ENCODE measurements at regions not wholly inside any gene's neighbourhood (a gene's known extent, or its start where the extent isn't known, plus 50 kb on each side); places are given as distances from the start of the nearest gene placed in this dataset.
"Not testable (repeated sequence)": the region's sequence is repeated elsewhere in the genome, so short reads cannot be mapped to it uniquely, and the experiment has no call there.

GRCh38 chr2:120638450-120638849, 97.2 kb upstream of the GLI2 start:
- FAIRE-seq = no peak

- FAIRE-seq = no peak
Observed at GRCh38 chr2:120641366-120641771, 94.3 kb upstream of the GLI2 start.

- no peak for FAIRE-seq
Observed at GRCh38 chr2:120642646-120643045, 93.0 kb upstream of the GLI2 start.

DNA sequence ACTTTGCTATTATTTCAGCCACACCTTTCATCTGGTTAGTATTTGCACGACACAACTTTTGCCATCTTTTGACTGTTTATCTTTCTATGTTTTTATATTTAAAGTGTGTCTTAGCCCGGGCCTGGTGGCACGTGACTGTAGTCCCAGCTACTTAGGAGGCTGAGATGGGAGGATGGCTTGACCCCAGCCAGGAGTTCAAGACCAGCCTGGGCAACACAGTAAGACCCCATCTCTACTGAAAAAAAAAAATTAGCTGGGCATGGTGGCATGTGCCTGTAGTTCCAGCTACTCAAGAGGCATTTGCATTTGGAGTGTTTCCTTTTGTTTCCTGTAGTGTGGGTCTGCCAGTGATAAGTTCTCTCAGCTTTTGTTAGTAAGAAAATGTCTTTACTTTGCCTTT, 88.7 kb upstream of the GLI2 start:
- FAIRE-seq = no peak

- no peak for FAIRE-seq
Observed at GRCh38 chr2:120647487-120647886, 88.2 kb upstream of the GLI2 start.

DNA sequence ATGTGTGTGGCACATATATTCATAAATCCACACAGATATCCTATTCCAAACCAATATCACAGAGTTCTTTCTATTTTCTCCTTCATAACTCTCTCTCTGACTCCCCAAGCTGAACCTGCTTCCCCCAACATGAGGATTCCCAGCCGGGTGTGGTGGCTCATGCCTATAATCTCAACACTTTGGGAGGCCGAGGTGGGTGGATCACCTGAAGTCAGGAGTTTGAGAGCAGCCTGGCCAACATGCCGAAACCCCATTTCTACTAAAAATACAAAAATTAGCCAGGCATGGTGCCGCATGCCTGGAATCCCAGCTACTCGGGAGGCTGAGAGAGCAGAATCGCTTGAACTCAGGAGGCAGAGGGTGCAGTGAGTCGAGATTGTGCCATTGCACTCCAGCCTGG, 86.3 kb upstream of the GLI2 start:
- not testable (repeated sequence) for FAIRE-seq

GRCh38 chr2:120650022-120650644, 85.5 kb upstream of the GLI2 start:
- FAIRE-seq = peak; percentile 33

- FAIRE-seq = no peak
Observed at GRCh38 chr2:120651818-120652217, 83.8 kb upstream of the GLI2 start.

DNA sequence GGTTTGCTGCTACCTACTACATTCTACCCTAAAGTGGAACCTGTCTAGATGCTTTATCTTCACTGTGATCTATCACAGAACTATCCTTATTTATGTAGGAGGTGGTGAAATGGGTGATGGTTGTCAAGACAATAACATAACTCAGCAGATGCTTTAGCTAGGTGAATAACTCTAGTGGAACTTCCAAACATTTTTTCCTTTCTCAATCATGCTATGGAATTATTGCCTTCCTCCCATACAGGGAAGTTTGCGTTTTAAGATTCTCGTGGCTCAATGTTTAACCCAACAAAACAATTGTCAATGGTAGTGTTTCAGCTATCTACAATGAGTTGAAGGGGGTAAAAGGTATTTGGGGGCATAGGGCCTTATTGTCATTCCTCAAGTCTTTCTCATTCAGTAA, 82.6 kb upstream of the GLI2 start:
- no peak for FAIRE-seq

DNA sequence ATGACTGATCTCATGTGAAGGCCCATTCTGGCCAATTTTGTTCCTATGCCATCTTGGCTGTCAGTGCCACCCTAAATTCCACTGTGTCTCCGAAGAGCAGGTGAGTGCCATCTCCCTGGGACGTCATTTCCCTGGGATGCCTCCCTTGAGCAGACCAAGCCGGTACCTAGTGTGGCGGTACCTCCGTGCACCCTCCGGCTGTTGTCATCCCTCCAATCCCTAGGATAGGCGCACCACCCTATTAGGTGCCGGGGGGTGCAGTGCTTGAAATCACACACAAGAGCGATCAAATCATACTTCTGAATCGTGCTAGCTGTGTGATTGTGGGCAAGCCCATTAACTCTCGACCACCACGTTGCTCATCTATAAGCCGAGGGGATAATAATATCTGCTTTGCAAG, 81.8 kb upstream of the GLI2 start:
- no peak for FAIRE-seq

DNA sequence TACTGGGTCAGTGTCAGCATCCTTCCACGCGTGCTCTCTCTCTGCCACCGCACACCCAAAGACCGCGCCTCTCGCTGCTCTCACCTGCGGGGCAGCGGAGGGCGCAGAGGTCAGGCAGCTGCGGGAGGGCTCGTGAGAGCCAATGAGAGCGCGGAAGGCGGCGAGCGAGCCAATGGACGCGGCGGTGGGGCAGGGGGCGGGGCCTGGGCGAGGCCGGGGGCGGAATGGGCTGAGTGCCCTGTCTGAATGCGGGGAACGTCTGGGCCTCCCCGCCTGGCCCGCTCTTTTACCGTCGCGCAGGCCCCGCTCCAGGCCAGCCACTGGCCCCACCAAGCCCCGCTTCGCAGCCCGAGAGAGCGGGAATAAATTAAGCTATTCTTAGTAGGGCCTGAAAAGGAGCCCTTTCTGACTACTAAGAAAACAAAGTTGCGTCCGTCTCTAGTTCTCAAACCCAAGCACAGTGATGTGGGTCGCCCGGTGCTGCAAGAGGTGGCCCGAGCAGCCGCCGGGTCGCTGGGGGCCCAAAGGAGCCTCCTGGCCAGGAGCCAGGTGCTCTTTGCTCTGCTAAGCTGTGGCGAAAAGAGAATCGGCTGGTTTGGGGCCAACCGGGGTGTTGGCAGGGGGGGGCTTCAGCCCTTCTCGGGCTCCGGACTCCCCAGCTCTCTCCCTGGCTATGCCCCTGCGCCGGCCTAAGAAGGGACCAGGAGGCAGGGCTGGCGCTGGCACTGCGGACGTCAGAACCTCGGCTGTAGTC, 81.1 kb upstream of the GLI2 start:
- no peak for FAIRE-seq

DNA sequence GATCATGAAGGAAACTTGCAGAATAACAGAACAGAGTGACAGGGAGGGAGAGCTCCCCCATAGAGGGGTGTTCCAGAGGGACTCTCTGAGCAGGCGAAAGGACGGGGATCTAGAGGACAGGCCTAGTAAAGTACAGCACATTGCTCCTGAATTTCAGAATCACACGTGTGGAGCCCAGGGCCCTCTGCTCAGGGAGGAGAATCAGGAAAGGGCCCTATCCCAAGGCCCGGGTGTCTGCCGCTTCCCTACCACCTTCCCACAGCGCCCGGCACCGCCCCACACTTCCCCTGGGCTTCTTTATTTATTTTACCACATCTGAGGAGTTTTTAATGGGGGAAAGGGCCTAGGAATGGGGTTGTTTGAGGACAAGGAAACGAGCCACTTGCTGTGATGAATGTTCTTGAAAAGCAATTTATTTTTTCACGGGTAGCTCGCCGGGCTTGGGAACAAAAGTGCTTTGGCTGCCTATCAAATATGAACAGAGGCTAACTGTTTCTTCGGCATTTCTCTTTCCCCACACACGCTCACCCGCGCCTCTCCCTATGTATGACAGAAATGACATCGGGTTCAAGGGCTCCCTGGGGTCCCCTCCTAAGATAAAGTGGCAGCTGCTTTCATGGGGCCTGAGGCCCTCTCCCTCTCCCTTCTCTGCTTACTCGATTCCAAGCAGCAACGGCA, 79.3 kb upstream of the GLI2 start:
- no peak for FAIRE-seq

- FAIRE-seq = no peak
Observed at GRCh38 chr2:120658042-120658769, 77.5 kb upstream of the GLI2 start.

DNA sequence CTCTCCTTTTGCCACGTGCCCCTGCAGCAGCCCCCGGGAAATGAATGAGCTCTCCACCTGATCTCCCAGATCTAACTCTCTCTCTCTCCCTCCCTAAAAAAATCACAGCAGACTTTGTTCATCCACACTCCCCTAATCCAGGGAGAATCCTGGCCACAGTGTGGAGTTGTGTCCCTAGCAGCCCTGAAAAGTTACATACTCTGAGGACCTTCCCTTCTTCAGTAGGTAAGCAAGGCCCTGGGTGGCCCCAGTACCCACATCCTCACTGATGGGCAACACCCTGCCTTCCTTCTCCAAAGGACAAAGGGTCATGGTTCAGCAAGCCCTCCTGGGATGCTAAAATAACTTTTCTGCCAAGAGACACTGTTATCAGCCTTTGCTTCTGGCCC, 76.9 kb upstream of the GLI2 start:
- FAIRE-seq = no peak

- no peak for FAIRE-seq
Observed at GRCh38 chr2:120659275-120659977, 76.2 kb upstream of the GLI2 start.

DNA sequence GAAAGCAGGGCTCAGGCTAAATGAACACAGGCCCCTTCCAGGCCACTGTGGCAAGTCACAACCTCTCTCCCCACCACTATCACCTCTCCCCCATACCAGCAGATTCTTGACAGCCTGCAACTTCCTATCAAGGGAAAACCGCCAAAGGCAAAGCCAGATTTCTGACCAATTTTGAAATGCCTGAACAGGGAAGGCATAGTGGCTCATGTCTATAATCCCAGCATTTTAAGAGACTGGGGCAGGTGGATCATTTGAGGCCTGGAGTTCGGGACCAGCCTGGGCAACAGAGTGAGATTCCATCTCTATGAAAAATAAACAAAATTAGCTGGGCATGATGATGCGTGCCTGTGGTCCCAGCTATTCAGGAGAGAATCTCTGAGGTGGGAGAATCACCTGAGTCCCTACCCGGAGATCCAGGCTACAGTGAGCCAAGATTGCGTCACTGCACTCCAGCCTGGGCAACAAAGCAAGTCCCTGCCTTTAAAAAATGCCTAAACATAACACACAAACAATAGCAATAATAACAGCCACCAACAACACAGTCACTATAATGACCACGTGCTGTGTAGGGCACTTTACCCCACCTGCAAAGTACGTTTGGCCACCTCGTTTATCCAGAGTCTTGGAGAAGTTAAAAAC, 75.5 kb upstream of the GLI2 start:
- FAIRE-seq = no peak

GRCh38 chr2:120660771-120661459, 74.8 kb upstream of the GLI2 start:
- no peak for FAIRE-seq

DNA sequence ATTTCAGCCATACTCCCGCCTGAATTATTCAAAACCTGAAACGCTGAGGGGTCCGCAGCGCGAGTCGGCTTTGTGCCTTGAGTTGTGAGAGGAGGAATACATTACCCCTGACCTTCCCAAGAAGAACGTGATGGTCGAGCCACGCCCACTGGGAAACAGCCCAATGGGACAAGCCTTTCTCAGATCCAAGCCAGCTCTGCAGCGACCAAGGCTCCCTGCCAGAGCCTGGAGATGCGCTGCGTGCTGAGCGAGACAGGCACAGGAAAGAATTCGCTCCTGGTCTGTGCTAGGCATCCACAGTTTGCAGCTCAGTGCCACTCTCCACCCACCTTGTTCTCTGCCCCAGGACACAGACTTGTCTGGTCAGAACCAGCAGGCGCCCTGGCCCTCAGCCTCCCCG, 74.1 kb upstream of the GLI2 start:
- no peak for FAIRE-seq

DNA sequence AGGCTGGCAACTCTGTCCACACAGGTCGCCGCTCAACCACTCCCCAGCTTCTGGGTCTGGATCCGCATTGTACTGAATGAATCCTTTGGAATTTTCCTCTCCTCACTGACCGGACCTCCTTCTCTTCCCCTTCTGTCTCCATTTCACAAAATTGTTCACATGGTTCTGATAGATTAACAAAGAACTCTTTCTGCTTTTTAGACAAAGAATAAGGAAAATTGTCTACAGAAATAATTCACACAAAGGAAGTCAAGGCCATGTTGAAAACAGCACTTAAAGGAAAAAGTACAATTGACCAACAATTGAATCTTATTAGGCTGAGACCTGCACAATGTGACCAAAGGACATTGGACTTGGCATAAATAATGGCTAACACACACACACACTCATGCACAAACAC, 73.6 kb upstream of the GLI2 start:
- FAIRE-seq = no peak

DNA sequence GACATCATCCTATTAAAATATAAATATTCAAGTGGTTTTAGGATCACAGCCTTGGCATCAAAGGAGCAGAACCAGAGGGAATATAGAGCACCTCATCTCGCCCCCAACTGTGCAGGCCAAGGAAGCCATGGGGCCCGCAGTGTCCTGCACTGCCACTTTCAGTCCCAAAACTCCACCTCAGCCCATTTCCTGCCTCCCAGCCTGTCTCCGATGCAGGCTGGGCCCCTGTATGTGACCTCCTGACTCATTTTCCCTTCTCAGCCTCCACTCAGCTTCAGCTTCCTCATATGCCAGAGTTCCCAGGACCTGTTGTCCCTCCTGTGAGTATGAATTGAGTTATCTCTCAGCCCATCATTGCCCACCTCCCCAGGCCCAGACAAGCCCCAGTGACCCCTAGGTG, 72.9 kb upstream of the GLI2 start:
- FAIRE-seq = no peak

DNA sequence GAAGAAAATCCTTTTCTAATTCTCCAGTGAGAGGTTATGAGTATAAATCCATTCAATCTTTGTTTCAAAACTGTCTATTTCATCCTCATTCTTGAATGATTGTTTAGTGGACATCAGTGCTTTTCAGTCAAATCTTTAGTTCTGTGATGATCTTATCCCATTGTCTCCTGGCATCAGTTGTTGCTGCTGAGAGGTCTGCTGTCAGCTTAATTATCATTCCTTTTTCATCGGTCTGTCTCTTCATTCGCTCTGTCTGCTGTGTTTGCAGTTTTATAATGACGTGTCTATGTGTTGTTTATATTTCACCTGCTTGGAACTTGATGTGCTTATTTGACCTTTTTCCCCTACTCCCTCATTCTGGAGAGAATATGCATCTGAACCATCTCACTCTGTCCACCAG, 69.2 kb upstream of the GLI2 start:
- no peak for FAIRE-seq

GRCh38 chr2:120667981-120668380, 67.7 kb upstream of the GLI2 start:
- FAIRE-seq = no peak
